GM19240 (cell line): ENCODE measurements at regions not wholly inside any gene's neighbourhood (a gene's known extent, or its start where the extent isn't known, plus 50 kb on each side); places are given as distances from the start of the nearest gene placed in this dataset.
"Not testable (repeated sequence)": the region's sequence is repeated elsewhere in the genome, so short reads cannot be mapped to it uniquely, and the experiment has no call there.

ENCODE experiments used
- DNase-seq: peaks from one replicate; pipeline ENCODE4 v3.0.0; 2011; ENCODE audit warnings: low spot score; ENCODE audit not compliant: insufficient read length

- DNase-seq: no peak
Observed at GRCh38 chr13:90613076-90613795, 734.3 kb upstream of the MIR17HG start.

DNA sequence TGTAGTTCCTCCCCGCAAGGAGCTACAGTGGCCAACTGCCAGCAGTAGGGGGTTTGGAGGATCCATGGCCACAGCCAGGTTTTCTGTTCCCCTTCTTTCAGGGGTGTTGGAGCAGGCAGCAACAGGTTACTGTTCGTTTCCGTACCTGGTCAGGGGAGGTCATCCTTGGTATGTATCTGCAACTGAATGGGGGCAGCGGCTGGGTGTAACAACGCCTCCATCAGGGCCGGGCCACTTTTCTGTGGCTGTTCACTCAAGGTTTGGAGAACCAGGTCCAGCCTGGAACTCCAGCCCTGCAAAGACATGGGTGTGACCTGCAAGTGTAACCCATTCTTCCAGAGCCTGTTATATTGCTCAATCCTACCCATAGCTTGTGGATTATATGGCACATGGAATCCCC, 732.3 kb upstream of the MIR17HG start:
- no peak for DNase-seq

DNA sequence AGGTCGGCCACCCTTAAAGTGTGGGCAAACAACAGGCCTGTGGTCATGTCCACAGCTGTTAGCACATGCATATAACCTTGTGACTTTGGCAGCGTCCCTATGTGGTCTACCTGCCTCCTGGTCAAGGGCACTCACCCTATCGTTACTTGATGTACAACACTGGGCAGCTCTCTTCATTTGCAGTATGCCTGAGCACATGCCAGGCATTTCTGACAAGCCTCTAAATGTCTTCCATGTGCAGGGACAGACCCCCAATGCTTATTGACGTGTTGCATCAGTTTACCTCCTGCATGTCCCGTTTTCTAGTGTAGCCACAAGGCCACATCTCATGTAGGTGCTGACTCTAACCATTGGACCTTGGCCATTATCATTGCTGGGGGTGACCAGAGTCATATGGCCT, 731.7 kb upstream of the MIR17HG start:
- no peak for DNase-seq

- no peak for DNase-seq
Observed at GRCh38 chr13:90618133-90618532, 729.4 kb upstream of the MIR17HG start.

- DNase-seq: no peak
Observed at GRCh38 chr13:90622541-90622940, 724.9 kb upstream of the MIR17HG start.

DNA sequence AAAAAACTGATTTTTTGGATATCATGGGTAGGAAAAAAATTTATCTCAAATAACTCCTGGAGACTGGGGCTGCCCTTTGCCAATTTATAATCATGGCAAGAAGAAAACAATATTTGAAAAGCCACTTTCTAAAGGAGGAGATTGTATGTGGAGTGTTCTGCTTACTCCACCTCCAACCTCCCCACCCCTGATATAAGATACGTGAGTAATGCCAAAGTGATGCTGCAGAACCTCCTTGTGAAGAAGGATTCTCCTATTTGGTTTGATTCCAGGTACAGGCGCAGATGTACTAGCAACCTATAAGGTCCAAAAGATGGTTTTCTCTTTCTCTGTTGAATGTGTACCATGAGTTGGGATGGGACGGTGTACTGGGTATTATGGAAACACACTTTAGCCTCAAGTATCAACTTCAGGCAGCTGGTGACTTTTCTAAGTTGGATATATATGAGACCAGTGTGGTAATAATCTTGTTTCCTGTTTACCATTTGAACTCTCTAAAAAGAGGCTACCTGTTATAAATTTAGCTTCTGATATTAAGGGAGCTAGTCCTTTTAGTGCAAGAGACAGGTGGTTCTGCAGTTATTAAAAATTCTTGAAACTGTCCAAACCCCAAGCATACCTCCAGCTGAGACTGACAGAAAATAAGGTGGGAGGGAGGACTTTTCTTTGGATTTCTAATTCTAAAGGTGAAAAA, 724.0 kb upstream of the MIR17HG start:
- no peak for DNase-seq

- no peak for DNase-seq
Observed at GRCh38 chr13:90627813-90628212, 719.7 kb upstream of the MIR17HG start.

GRCh38 chr13:90628471-90628870, 719.0 kb upstream of the MIR17HG start:
- DNase-seq: no peak

- DNase-seq: no peak
Observed at GRCh38 chr13:90630716-90631115, 716.8 kb upstream of the MIR17HG start.

DNA sequence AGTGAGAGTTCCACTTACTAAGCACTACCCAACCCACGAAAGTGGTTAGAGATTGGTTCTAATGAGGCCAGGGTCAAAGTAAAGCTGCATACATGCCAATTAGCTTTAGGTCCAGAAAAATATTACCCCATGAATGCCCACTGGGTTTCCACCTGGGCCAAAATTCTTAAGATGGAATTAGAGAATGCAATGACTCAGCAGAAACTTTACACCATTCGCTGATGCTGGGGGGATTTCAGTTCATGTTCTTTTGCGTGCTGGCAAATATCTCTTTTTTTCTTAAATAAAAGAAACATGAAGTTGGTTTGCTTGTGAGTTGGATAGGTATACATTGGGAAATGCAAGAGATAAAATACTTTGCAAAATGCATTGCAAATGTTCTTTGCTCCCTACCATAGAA, 715.3 kb upstream of the MIR17HG start:
- no peak for DNase-seq

- no peak for DNase-seq
Observed at GRCh38 chr13:90633849-90634248, 713.6 kb upstream of the MIR17HG start.

DNA sequence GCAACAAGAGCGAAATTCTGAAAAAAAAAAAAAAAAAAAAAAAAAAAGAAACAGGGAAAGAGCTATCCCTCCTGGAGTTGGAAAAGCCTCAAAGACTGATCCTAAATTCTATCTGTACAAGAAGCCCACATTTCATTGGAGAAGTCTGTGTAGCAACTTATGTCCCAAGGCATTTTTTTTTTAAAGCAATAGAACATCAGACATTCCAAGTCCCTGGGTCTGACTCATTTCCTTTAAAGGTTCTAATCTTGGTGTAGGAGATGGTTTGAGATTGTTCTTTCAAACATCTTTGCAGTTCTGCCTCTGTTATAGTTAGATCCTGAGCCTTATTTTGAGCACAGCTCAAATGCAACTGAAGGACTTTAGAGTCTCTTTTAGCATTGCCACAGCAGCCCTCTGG, 706.5 kb upstream of the MIR17HG start:
- DNase-seq: no peak

GRCh38 chr13:90641884-90642283, 705.6 kb upstream of the MIR17HG start:
- no peak for DNase-seq

GRCh38 chr13:90645582-90645981, 701.9 kb upstream of the MIR17HG start:
- no peak for DNase-seq

DNA sequence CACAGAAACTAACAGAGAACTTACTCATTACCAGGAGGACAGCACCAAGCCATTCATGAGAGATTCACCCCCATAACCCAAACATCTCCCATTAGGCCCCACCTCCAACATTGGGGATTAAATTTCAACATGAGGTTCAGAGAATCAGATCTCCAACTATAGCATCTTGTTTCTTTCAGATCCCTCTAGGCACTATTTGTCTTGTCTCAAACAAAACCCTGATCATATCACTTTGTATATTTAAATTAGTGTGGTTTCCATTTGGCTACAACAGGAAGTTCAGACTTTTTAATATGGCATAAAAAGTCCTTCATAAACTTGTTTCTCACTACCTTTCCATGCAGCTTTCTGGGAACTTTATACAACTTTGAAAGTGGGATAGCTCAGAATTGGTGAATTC, 699.0 kb upstream of the MIR17HG start:
- DNase-seq: no peak

- DNase-seq: no peak
Observed at GRCh38 chr13:90652036-90652435, 695.5 kb upstream of the MIR17HG start.

DNA sequence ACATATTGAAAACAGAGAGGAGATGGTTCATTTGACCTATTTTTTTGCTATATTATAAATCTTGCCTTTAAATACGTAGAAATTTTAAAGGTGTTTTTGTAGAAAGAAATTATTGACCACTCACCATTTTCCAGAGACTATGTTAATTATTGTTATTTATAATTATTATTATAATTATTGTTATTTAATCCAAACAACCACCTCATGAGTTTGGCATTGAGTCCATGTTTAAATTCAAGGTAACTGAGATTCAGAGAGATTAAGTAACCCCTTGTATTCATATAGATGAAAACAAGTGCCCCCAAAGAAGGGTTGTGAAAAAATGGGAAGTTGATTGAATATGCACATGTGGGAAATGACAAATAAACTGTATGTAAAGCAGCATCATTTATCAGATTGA, 692.5 kb upstream of the MIR17HG start:
- no peak for DNase-seq

- not testable (repeated sequence) for DNase-seq
Observed at GRCh38 chr13:90664200-90664599, 683.3 kb upstream of the MIR17HG start.

DNA sequence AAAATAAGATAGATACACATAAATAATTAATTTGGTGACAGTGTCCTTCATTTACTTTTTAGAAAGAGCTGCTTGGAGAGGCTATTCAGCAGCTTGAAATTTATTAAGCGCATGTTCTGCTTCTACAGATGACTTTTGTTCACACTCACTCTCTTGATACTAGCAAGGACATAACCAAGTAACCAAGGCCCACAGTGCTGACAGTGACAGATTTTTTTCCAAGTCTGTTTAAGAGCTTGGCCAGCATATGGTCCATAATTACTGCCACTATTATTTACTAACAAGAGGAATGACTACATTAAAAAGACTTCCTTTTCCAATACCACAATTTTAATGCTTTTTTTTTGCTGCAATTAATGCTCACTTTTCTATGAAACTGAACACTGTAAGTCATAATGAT, 673.7 kb upstream of the MIR17HG start:
- DNase-seq: no peak

DNA sequence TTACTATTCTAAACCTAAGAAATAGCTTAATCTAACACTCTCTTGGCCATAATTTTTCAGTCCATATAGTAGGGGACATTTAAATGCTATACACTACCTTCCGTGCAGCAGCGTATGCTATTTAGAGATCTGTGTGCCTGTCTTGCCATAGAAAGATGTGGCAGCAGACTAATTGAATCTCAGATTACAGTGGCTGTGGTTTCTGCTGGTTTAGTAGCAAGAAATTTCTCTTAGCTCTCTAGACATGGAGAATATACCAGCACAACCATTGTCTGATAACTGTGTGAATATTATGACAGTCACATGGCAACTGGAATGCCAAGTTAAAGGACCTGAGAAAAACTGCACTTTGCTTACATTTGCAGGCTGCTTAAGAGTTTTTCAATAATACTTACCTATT, 672.4 kb upstream of the MIR17HG start:
- DNase-seq: no peak

DNA sequence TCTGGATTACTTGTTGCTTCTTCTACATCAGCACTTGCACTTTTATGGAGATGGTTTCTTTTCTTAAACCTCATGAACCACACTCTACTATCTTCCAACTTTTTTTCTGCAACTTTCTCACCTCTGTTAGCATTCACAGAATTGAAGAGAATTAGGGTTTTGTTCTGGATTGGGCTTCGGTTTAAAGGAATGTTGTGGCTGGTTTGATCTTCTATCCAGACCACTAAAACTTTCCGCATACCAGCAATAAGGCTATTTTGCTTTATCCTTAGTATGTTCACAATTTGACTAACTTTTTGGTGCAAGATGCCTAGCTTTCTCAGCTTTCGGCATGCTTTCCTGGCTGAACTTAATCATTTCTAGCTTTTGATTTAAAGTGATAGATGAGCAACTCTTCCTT, 666.7 kb upstream of the MIR17HG start:
- DNase-seq: no peak

DNA sequence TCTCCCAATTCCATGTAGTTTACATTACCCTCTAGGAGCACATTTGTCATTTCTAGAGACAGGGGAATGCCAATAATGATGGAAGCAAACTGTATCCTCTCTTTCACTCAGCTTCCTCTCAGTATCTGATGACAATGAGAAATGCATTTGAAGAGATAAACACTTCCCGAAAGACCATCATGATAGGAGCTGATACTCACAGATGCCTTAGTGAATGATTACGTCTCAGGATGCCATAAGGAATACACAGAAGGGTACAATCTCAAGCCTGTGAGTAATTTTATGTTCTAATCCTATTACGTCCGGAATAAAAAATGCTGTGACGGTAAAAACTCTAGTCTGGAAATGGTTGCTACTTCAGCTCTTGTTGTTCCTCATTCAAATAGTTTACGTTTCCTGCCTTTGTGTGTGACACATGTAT, 663.8 kb upstream of the MIR17HG start:
- DNase-seq: no peak

GRCh38 chr13:90686442-90686841, 661.0 kb upstream of the MIR17HG start:
- no peak for DNase-seq
